Glutamatergic neuron (in vitro differentiated cells): ENCODE measurements at regions not wholly inside any gene's neighbourhood (a gene's known extent, or its start where the extent isn't known, plus 50 kb on each side); places are given as distances from the start of the nearest gene placed in this dataset.

Experiments
- DNase-seq: peaks from one replicate; pipeline ENCODE4 v3.0.0; 2022
- H3K27ac Mint-ChIP-seq: one replicate; pipeline ENCODE4 v1.8.0; 2020; ENCODE audit warnings: mild to moderate bottlenecking, mixed read lengths, inconsistent platforms; ENCODE audit not compliant: unreplicated experiment
- H3K27me3 Mint-ChIP-seq: one replicate; pipeline ENCODE4 v1.8.0; 2020; ENCODE audit warnings: mild to moderate bottlenecking, moderate library complexity, mixed read lengths, inconsistent platforms; ENCODE audit not compliant: unreplicated experiment
- H3K36me3 Mint-ChIP-seq: one replicate; pipeline ENCODE4 v1.8.0; 2020; ENCODE audit warnings: mild to moderate bottlenecking, mixed read lengths, inconsistent platforms; ENCODE audit not compliant: unreplicated experiment
- H3K4me1 Mint-ChIP-seq: one replicate; pipeline ENCODE4 v1.8.0; 2020; ENCODE audit warnings: mild to moderate bottlenecking, low read depth, mixed read lengths, inconsistent platforms; ENCODE audit not compliant: unreplicated experiment
- H3K4me3 Mint-ChIP-seq: one replicate; pipeline ENCODE4 v1.8.0; 2020; ENCODE audit warnings: mild to moderate bottlenecking, mixed read lengths, inconsistent platforms; ENCODE audit not compliant: unreplicated experiment
- H3K9me3 Mint-ChIP-seq: one replicate; pipeline ENCODE4 v1.8.0; 2020; ENCODE audit warnings: mild to moderate bottlenecking, moderate library complexity, mixed read lengths, inconsistent platforms; ENCODE audit not compliant: unreplicated experiment
- TF ChIP-seq, protein P1 (sequence below): fragments of 200-600 bp; sonication (generic); IDR thresholded peaks from one replicate; pipeline ENCODE4 v1.5.0; 2021; ENCODE audit not compliant: partially characterized antibody, unreplicated experiment

DNA sequence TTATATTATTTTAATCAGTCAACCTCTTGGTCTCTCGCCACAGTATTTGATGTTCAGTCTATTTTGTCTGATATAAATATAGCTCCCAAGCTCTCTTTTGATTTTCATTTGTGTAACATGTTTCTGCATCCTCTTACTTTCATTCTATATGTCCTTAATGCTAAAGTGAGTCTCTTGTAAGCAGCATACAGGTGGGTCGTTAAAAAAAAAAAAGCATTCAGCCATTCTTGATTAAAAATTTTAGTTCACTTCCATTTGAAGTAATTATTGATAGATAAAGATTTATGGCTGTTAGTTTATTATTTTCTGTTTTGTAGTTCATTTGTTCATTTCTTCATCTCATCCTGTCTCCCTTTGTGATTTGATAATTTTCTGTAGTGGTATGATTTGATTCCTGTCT, 229.1 kb downstream of the GUCY2F start:
- TF ChIP-seq, protein P1, sequence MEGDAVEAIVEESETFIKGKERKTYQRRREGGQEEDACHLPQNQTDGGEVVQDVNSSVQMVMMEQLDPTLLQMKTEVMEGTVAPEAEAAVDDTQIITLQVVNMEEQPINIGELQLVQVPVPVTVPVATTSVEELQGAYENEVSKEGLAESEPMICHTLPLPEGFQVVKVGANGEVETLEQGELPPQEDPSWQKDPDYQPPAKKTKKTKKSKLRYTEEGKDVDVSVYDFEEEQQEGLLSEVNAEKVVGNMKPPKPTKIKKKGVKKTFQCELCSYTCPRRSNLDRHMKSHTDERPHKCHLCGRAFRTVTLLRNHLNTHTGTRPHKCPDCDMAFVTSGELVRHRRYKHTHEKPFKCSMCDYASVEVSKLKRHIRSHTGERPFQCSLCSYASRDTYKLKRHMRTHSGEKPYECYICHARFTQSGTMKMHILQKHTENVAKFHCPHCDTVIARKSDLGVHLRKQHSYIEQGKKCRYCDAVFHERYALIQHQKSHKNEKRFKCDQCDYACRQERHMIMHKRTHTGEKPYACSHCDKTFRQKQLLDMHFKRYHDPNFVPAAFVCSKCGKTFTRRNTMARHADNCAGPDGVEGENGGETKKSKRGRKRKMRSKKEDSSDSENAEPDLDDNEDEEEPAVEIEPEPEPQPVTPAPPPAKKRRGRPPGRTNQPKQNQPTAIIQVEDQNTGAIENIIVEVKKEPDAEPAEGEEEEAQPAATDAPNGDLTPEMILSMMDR: no peak
- Mint-ChIP-seq H3K9me3 (peaks cover 2% of the 10 kb centered on the region), H3K4me1 (no peaks in the 10 kb centered on the region), H3K27me3 (no peaks in the 10 kb centered on the region), H3K4me3 (no peak overlapping the region), H3K27ac (no peak overlapping the region), H3K36me3 (no peaks in the 10 kb centered on the region)
- DNase-seq: no peak

DNA sequence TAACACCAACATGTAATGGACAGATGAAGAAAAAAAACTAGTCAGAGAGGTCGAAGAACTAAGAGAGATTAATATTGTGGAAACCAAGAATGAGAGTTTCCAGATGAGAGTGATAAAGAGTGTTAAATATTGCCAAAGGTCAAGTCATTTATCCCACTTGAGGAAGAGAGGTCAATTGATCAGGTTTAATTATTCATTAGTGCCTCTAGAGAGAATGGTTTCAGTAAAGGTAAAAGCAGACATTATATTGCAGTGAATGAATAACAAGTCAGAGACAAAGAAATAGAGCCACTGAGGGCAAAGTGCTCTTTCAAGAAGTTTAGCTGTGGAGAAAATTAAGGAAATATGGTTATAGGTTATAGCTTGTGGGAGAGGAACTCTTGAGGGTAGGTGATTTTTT, 263.1 kb downstream of the GUCY2F start:
- TF ChIP-seq, protein P1: no peak
- no peak for DNase-seq
- H3K9me3 Mint-ChIP-seq: peaks cover under 1% of the 10 kb centered on the region
- no peaks in the 10 kb centered on the region for H3K36me3 Mint-ChIP-seq
- no peak overlapping the region for H3K4me3 Mint-ChIP-seq
- H3K4me1 Mint-ChIP-seq: no peaks in the 10 kb centered on the region
- no peak overlapping the region for H3K27ac Mint-ChIP-seq
- H3K27me3 Mint-ChIP-seq: no peaks in the 10 kb centered on the region

DNA sequence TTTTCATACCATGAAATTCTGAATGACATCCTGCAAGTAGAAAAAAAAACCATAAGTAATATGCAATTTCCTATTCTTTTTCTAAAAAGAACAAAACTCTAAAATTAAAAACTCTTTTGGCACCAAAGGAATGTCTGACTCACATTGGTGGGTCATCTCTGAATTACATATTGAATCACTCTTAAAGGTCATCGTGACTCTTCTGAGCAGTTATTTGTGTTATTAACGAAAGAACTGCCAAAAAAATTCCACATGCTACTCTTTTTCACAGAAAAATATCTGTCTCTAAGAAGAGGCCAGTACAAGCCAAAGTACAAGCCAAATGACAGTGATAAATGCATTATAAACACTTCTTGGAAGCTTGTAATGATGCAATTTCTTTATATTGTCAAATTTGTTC, 282.2 kb downstream of the GUCY2F start:
- Mint-ChIP-seq H3K27me3 (no peaks in the 10 kb centered on the region), H3K4me1 (no peaks in the 10 kb centered on the region), H3K4me3 (no peak overlapping the region), H3K9me3 (no peaks in the 10 kb centered on the region), H3K36me3 (no peaks in the 10 kb centered on the region), H3K27ac (no peak overlapping the region)
- DNase-seq: no peak
- TF ChIP-seq, protein P1: no peak

DNA sequence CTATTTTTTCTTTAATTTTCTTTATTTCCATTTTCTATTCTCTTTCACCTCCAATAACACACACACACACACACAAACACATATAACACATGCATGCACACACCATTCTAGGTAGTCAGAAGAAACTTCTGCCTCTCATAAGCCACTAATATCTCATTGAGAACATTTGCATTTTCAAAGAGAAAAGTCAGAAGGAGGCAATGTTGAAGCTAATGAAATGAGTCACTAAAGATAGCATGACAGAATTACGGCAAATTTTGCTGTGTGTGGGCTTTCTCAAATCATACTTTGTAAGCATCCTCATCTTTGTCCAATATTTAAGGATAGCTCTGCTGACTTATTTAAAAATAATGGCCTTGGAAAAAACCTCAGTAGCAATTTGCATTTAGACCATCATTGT, 291.3 kb downstream of the GUCY2F start:
- H3K4me3 Mint-ChIP-seq: no peak overlapping the region
- H3K9me3 Mint-ChIP-seq: peaks cover 1% of the 10 kb centered on the region
- H3K36me3 Mint-ChIP-seq: no peaks in the 10 kb centered on the region
- DNase-seq: no peak
- TF ChIP-seq, protein P1: no peak
- H3K27me3 Mint-ChIP-seq: no peaks in the 10 kb centered on the region
- no peaks in the 10 kb centered on the region for H3K4me1 Mint-ChIP-seq
- H3K27ac Mint-ChIP-seq: no peak overlapping the region

DNA sequence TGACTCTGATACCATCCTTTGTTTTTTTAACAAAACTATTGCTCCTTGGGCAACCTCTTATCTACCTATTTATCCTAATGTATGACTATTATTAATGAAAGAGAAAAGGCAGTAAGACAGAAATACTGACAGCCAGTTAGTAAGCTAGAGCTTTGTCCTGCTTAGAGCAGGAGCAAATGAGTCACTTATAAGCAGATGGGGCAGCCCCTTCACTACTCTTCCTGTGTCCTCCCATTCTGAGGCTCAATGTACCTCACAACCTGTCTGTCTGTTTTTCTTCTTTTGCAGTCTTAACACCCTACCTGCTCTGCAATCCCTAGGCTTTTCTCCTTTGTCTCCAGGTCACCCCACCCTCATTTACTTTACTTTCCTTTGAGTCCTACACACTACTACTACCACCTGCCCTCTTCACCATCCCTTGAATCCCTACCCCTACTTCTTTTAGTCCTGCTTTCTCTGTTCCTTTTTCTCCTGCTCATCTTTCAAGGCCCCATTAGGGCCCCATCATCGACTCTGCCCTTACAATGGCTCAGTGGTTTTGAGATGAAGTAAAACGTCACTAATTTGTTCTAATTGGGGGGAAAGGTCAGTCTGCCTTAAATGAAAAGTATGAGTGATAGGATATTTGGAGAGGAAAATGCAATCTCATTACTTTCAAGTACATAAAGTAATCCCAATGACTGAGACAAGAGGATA, 294.3 kb downstream of the GUCY2F start:
- no peak overlapping the region for H3K4me3 Mint-ChIP-seq
- no peaks in the 10 kb centered on the region for H3K9me3 Mint-ChIP-seq
- no peaks in the 10 kb centered on the region for H3K36me3 Mint-ChIP-seq
- no peaks in the 10 kb centered on the region for H3K27me3 Mint-ChIP-seq
- TF ChIP-seq, protein P1: no peak
- no peak for DNase-seq
- H3K27ac Mint-ChIP-seq: no peak overlapping the region
- H3K4me1 Mint-ChIP-seq: no peaks in the 10 kb centered on the region
